GM18858 (cell line): ENCODE measurements at regions not wholly inside any gene's neighbourhood (a gene's known extent, or its start where the extent isn't known, plus 50 kb on each side); places are given as distances from the start of the nearest gene placed in this dataset.

Source experiments
- ATAC-seq: cut with Tn5 transposase; IDR thresholded peaks from one replicate; pipeline ENCODE4 v1.9.1; 2021; ENCODE audit not compliant: unreplicated experiment

DNA sequence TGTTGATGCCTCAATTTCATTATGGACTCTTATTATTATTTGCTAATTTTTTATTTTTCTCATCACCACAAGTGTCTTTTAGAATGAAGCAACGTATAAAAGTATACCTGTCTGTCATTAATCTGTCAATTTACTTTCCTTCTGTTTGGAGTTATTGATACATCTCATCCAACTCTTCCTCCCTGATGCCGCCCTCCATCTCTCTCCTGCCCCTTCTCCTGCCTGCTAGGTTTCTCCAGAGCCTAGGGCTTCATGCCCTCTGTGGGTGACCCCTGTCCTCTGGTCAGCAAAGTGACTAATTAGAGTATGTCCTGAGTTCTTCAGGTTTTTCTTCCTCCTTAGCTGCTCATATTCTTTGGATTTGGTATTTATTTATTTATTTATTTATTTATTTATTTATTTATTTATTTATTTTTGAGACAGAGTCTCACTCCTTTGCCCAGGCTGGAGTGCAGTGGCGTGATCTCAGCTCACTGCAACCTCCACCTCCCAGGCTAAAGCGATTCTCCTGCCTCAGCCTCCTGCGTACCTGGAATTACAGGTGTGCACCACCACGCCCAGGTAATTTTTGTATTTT is 162.5 kb upstream of the MYCN start:
- ATAC-seq: no peak

GRCh38 chr2:15778529-15779219 is 161.7 kb upstream of the MYCN start:
- ATAC-seq: no peak

- ATAC-seq: no peak
These were observed 160.8 kb upstream of the MYCN start for GRCh38 chr2:15779381-15780041.

GRCh38 chr2:15780234-15780633 is 160.1 kb upstream of the MYCN start:
- ATAC-seq: no peak

DNA sequence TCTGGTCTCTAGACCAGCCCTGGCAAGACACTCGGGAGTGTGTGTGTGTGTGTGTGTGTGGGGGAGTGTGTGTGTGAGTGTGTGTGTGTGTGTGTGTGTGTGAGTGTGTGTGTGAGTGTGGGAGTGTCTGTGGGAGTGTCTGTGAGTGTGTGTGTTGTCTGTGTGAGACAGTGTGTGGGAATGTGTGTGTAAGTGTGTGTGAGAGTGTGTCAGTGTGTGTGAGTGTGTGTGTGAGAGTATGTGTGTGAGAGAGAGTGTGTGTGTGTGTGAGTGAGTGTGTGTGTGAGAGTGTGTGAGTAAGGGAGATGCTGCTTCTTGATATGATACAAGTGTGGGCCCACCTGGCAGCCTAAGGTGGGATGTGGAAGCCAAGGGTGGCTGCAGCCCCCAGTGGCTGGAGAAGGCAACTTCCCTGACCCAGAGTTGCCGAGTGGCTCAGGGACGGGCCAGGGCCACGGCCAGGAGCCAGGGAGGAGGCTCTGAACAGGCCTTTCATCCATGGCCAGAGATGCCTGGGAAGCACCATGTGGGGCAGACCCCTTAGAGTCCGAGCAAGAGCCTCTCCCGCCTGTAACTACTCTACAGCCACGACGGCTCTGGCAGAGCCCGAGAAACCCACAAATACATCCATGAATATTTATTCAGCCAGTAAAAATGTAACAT is 159.3 kb upstream of the MYCN start:
- no peak for ATAC-seq

DNA sequence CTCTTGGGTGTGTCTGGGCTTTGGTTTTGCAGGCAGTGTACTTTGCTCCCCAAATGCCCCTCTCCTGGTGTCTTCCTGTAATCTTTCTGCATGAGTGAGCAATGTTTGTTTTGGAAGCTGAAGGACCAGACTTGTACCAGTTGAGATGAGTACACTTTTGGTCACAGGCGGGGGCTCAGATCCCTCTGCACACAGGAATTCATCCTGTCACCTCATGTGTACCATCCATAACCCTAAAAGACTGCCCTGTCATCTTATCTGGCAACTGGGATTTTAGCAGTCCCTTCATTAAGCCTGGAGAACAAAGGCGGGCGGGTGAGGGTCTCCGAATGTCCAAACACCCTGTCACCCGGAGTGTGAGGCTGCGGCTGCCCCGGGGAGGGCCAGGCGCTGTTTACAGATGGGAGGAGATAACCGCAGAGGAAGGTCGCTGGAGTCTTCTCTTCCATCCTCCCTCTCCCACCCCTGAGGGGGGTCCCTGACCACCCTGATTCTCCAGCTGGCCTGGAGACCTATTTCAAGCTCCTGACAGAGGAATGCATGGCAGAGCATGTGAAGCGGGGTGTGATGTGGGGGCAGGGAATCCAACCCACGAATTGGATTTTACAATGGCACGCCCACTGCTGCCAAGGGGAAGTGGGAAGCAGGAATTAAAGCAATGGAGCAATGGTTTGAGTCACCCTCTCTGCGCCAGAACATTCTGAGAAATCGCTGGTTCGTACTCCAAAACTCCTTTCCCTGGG is 158.2 kb upstream of the MYCN start:
- no peak for ATAC-seq

DNA sequence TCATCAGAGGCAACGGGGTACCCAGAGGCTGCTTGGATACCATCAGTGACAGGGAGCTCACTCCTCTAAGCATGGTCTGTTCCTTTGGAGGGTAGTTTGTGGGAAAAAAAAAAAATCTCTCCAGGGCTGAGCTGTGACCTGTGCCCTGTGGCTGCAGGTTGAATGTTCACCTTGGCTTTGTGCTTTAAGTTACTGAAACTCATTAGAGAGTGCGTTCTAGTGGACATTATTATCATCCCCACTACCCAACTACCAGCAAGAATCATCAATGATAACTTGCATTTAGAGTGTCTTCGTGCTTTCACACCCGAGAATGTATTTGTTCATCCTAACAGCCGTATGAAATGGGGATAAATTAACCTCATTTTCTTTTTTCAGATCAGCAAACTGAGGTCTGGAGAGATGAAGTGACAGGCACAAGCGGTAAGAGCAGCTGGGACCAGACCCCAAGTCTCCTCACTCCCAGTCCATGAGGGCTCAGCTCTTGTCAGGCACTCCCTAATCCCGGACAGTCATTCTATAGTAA is 157.5 kb upstream of the MYCN start:
- no peak for ATAC-seq

DNA sequence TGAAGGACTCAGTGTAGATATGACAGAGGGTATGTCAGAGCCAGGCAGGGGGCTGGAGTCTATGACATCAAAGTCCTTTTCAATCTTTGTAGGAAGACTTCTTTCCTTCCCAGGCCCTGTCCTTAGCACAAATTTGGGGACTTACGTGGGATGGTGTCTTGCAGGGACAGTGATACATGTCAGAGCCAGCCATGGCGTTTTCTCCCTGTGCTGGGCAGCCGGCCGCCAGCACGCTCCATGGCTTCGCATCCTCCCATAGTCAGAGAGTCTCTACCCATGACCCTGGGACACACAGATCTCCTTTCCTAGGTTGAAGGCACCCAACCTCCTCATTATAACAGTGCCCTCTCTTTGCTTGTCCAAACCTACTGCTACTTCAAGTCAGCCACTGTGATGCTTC is 156.9 kb upstream of the MYCN start:
- ATAC-seq: no peak

DNA sequence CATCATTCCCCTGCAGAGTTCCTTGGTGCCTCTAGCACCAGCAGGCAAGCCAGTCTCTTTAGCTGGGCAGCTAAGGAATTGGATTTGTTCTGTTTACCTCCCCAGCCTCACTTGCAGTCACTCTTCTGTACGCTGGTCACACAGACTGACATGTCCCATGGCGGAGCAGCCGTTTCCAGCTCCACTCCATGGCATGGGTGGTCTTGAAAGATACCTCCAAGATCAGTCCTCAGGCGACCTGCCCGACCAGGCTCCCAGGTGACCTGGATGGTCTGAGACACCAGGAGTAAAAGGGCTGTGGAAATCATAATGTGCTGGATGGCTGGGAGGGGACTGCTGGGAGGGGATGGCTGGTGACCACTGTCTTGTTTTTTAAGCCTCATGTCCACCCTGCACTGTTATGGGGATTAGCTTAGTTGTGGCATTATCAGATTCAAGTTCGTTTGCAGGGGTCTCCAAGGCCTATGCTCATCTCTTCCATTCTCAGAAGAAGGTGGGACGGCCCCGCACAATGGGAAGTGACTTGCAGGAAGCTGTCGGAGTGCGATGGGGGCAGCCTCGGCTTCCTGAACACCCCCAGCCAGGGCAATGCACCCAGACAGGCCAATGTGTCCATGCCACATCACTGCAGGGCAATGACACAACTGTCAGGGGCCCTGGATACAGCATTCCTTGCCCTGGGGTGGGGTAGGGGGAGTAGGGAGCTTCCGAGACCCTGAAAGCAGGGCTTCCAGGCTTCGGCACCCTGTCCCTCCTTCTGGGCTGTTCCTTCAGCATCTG is 156.1 kb upstream of the MYCN start:
- no peak for ATAC-seq

DNA sequence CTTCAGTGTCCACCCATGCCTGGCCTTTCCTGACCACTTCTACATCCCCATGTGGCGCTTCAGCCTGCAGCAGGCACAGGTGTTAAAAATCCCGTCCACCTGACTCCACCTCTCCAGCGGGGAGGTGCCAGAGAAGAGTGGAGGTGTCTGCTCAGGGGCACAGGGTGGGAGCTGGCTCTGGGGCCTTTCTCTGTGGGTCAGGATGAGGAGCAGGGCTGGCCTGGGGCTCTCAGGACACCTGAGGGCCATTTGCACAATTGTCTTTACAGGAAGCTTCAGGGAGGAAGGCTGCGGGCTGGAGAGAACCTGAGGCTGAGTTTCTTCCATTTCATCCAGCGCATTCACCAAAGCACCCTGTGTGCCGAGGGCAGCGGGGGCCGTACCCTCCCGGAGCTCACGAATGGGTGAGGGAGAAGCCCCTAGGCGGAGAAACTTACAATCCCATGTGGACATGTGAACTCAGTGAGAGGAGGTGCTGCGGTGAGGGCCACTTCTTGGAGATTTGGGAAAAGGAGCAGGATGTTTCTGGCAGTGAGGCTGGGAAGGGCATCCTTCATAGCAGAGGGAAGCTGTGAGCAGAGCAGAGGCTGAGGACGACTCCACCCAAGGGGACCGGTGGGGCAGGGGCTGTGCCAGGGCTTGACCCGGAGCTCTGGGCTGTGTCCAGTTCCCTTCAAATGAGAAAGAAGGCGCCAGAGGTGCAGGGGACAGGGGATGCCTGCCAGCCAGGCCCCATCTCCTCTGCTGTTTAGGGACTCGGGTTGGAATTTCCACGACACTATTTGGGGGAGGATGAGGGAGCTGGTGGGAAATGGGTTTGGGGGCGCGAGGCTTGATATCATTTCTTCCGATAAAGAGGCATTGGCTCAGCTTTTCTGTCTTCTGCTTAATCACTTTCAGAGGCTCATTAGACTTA is 155.2 kb upstream of the MYCN start:
- no peak for ATAC-seq

GRCh38 chr2:15786003-15786654 is 154.2 kb upstream of the MYCN start:
- no peak for ATAC-seq

GRCh38 chr2:15786901-15787300 is 153.4 kb upstream of the MYCN start:
- no peak for ATAC-seq

DNA sequence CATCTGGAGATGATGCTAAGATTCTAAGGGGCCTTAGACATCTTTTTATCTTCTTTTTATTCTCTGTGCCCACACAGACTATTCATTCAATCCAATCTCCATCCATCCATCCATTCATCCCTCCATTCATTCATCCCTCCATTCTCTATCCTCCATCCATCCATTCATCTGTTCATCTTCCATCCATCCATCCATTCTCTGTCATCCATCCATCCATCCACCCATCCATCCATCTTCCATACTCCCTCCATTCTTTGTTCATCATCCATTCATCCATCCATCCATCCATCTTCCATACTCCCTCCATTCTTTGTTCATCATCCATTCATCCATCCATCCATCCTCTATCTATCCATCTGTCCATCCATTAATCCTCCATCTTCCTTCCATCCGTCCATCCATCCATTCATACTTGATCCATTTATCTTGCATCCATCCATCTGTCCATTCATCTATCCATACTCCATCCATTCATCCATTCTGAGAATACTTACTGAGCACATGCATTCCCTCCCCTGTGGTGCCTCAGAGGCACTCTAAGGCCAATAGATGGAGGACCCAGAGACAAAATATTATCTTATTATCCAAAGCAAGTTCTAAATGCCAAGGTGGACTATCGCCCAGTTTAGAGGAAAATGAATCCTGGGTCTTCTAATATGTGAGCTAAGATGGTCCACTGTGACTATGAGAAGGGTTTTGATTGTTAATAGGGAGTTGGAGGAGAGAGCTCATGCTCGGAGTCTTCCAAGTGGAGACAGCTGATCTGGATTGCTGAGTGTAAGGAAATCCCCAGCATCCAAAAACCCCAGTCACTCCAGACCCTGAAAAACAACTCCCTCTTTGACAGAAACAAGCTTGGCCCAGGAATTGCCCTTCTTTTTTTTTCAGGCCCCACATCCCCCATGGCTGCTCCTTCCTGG is 152.6 kb upstream of the MYCN start:
- no peak for ATAC-seq

- no peak for ATAC-seq
These were observed 151.9 kb upstream of the MYCN start for GRCh38 chr2:15788455-15788829.

- ATAC-seq: no peak
These were observed 151.5 kb upstream of the MYCN start for GRCh38 chr2:15788830-15789229.

- ATAC-seq: no peak
These were observed 150.8 kb upstream of the MYCN start for GRCh38 chr2:15789381-15790062.

DNA sequence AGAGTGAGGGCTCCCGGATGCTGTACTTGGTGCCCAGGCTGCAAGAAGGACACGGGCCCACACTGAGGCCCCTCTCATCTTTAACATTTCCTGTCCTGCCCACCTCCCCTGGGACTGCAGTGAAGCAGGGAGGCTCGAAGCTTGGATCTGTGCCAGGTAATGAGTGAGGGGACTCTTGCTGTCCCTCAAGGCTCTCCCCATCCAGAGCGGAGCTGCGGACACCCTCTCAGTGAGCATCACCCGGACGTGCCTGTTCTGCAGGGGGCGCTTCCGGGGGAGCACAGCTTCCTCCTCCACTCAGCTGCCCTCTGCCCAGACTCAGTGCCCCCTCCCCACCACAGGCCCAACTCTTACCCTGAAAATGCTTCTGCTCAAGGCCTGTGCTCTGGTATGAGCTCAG is 150.0 kb upstream of the MYCN start:
- ATAC-seq: no peak
